HFF-Myc (cell line): ENCODE measurements at regions not wholly inside any gene's neighbourhood (a gene's known extent, or its start where the extent isn't known, plus 50 kb on each side); places are given as distances from the start of the nearest gene placed in this dataset.

ENCODE experiments used
- DNase-seq: peaks from one replicate; pipeline ENCODE4 v3.0.0-alpha.2; 2011; ENCODE audit warnings: low read depth; ENCODE audit errors: extremely low read depth
- H3K4me3 ChIP-seq: replicated peaks from 2 replicates; pipeline ENCODE4 v1.5.1; 2011; ENCODE audit warnings: low read depth, mild to moderate bottlenecking, control low read depth, low read length
- TF ChIP-seq, protein P1 (sequence below): IDR thresholded peaks from 2 replicates; pipeline ENCODE4 v1.5.1; 2012; ENCODE audit warnings: mild to moderate bottlenecking, low read depth, low read length, control low read depth; ENCODE audit errors: missing control alignments

- TF ChIP-seq, protein P1, sequence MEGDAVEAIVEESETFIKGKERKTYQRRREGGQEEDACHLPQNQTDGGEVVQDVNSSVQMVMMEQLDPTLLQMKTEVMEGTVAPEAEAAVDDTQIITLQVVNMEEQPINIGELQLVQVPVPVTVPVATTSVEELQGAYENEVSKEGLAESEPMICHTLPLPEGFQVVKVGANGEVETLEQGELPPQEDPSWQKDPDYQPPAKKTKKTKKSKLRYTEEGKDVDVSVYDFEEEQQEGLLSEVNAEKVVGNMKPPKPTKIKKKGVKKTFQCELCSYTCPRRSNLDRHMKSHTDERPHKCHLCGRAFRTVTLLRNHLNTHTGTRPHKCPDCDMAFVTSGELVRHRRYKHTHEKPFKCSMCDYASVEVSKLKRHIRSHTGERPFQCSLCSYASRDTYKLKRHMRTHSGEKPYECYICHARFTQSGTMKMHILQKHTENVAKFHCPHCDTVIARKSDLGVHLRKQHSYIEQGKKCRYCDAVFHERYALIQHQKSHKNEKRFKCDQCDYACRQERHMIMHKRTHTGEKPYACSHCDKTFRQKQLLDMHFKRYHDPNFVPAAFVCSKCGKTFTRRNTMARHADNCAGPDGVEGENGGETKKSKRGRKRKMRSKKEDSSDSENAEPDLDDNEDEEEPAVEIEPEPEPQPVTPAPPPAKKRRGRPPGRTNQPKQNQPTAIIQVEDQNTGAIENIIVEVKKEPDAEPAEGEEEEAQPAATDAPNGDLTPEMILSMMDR: no peak
- no peak overlapping the region for H3K4me3 ChIP-seq
- DNase-seq: no peak
These were observed 798.5 kb upstream of the ARRDC3 start for GRCh38 chr5:92181656-92182055.

GRCh38 chr5:92180391-92180790 lies 797.3 kb upstream of the ARRDC3 start:
- no peak for DNase-seq
- TF ChIP-seq, protein P1: no peak
- no peak overlapping the region for H3K4me3 ChIP-seq

DNA sequence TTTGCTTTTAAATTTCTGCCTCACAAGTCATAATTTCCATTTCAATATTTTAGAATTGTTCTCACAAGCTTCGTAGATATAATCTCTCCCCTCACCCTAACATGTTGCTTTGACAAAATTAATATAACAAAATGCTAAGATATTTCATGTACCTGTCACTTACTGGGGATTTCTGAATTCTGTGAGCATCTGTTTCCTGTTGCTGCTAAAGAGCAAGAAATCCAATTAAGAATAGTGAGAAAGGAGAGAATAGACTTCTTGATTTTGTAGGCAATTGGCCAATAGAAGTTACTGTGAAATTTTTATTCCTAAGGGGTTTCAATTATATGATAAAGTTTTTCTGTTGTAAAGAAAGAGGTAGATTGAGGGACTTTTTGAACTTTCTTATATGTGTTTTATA lies 796.5 kb upstream of the ARRDC3 start:
- TF ChIP-seq, protein P1: no peak
- H3K4me3 ChIP-seq: no peak overlapping the region
- no peak for DNase-seq

- H3K4me3 ChIP-seq: no peak overlapping the region
- DNase-seq: no peak
- TF ChIP-seq, protein P1: no peak
These were observed 794.9 kb upstream of the ARRDC3 start for GRCh38 chr5:92177926-92178487.

- TF ChIP-seq, protein P1: no peak
- no peak overlapping the region for H3K4me3 ChIP-seq
- no peak for DNase-seq
These were observed 780.8 kb upstream of the ARRDC3 start for GRCh38 chr5:92163906-92164305.

DNA sequence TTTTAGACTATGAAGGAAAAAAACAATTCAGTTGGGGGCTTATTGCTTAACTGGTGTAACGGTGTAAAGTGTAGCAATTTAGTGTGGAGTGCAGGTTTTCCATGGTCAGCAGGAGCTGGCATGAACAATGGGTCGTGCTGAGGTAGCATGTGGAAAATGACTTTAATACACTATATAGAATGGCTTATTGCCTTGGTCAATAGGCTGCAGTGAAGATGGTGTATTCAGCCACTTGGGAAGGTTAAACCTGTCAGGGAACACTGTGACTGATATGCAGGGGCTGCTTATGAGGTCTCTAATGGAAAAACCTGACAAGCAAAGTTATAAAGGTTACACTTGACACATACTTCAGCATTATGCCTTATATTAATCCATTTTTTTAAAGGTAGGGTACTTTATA lies 764.7 kb upstream of the ARRDC3 start:
- DNase-seq: no peak
- H3K4me3 ChIP-seq: no peak overlapping the region
- TF ChIP-seq, protein P1: no peak

GRCh38 chr5:92147266-92147665 lies 764.1 kb upstream of the ARRDC3 start:
- TF ChIP-seq, protein P1: no peak
- no peak for DNase-seq
- no peak overlapping the region for H3K4me3 ChIP-seq
